GM23338 (cell line): ENCODE measurements at regions not wholly inside any gene's neighbourhood (a gene's known extent, or its start where the extent isn't known, plus 50 kb on each side); places are given as distances from the start of the nearest gene placed in this dataset.

Experiments
- ATAC-seq: fragments of 200-7000 bp; cut with Tn5 transposase; 3 replicates; pipeline ENCODE4 v1.9.1; 2020
- DNase-seq: peaks from one replicate; pipeline ENCODE4 v3.0.0-alpha.2; 2015; ENCODE audit warnings: low spot score
- H2AFZ ChIP-seq: fragments of 200-600 bp; sonication (generic); 2 replicates; pipeline ENCODE4 v1.8.0; 2016; ENCODE audit warnings: antibody characterized with exemption, mild to moderate bottlenecking, moderate library complexity
- H3F3A ChIP-seq: fragments of 200-600 bp; sonication (generic); replicated peaks from 2 replicates; pipeline ENCODE4 v1.8.0; 2017; ENCODE audit warnings: antibody characterized with exemption, mixed run types, low read depth
- H3K27ac ChIP-seq: fragments of 200-600 bp; sonication (generic); 2 replicates; pipeline ENCODE4 v1.6.1; 2016; ENCODE audit warnings: low read depth
- H3K27me3 ChIP-seq: fragments of 200-600 bp; sonication (generic); 2 replicates; pipeline ENCODE4 v1.8.0; 2016; ENCODE audit warnings: mild to moderate bottlenecking, mixed run types, moderate library complexity; ENCODE audit not compliant: insufficient read depth
- H3K36me3 ChIP-seq: fragments of 200-600 bp; sonication (generic); 2 replicates; pipeline ENCODE4 v1.8.0; 2016; ENCODE audit warnings: mild to moderate bottlenecking; ENCODE audit not compliant: insufficient read depth
- H3K4me1 ChIP-seq: fragments of 200-600 bp; sonication (generic); 2 replicates; pipeline ENCODE4 v1.8.0; 2016; ENCODE audit warnings: mild to moderate bottlenecking, moderate library complexity; ENCODE audit not compliant: insufficient read depth
- H3K4me2 ChIP-seq: fragments of 200-600 bp; sonication (generic); 2 replicates; pipeline ENCODE4 v1.7.1; 2017; ENCODE audit warnings: mixed run types
- H3K4me3 ChIP-seq: fragments of 200-600 bp; sonication (generic); 2 replicates; pipeline ENCODE4 v1.6.1; 2016; ENCODE audit warnings: mixed run types
- H3K79me2 ChIP-seq: fragments of 200-600 bp; sonication (generic); replicated peaks from 2 replicates; pipeline ENCODE4 v1.8.0; 2017; ENCODE audit warnings: mild to moderate bottlenecking; ENCODE audit not compliant: insufficient read depth
- H3K9me2 ChIP-seq: fragments of 200-600 bp; sonication (generic); 2 replicates; pipeline ENCODE4 v1.8.0; 2017; ENCODE audit not compliant: insufficient read depth
- H4K20me1 ChIP-seq: fragments of 200-600 bp; sonication (generic); replicated peaks from 2 replicates; pipeline ENCODE4 v1.8.0; 2017; ENCODE audit warnings: mild to moderate bottlenecking; ENCODE audit not compliant: insufficient read depth
- H3K27ac Mint-ChIP-seq: 2 replicates; pipeline ENCODE4 v1.8.0; 2020; ENCODE audit warnings: inconsistent platforms, mild to moderate bottlenecking, moderate library complexity, mixed read lengths
- H3K27me3 Mint-ChIP-seq: 3 replicates; pipeline ENCODE4 v1.8.0; 2022; ENCODE audit warnings: low read depth, mild to moderate bottlenecking, moderate library complexity, mixed read lengths, inconsistent platforms; ENCODE audit not compliant: insufficient read depth, poor library complexity
- H3K36me3 Mint-ChIP-seq: 3 replicates; pipeline ENCODE4 v1.8.0; 2021; ENCODE audit warnings: low read depth, mild to moderate bottlenecking, inconsistent platforms, moderate library complexity, mixed read lengths
- H3K4me1 Mint-ChIP-seq: 3 replicates; pipeline ENCODE4 v1.8.0; 2020; ENCODE audit warnings: mild to moderate bottlenecking, inconsistent platforms, mixed read lengths
- H3K4me3 Mint-ChIP-seq: 3 replicates; pipeline ENCODE4 v1.8.0; 2021; ENCODE audit warnings: moderate library complexity, mild to moderate bottlenecking, inconsistent platforms, mixed read lengths
- H3K9me3 Mint-ChIP-seq: 3 replicates; pipeline ENCODE4 v1.8.0; 2020; ENCODE audit warnings: moderate library complexity, mild to moderate bottlenecking, inconsistent platforms, mixed read lengths
- CREB1 ChIP-seq: fragments of 250-450 bp; sonication (Bioruptor Pico); IDR thresholded peaks from 2 replicates; pipeline ENCODE4 v1.5.0; 2020; ENCODE audit warnings: low read depth, mild to moderate bottlenecking, moderate library complexity
- EZH2 ChIP-seq: fragments of 200-600 bp; sonication (generic); IDR thresholded peaks from one replicate; pipeline ENCODE4 v1.8.0; 2017; ENCODE audit warnings: antibody characterized with exemption, mild to moderate bottlenecking, low read depth; ENCODE audit not compliant: unreplicated experiment
- EZH2phosphoT487 ChIP-seq: fragments of 200-600 bp; sonication (generic); IDR thresholded peaks from one replicate; pipeline ENCODE4 v1.8.1; 2018; ENCODE audit warnings: antibody characterized with exemption; ENCODE audit not compliant: unreplicated experiment
- JUNB ChIP-seq: IDR thresholded peaks from one replicate; pipeline ENCODE4 v1.6.1; 2016; ENCODE audit warnings: antibody characterized with exemption; ENCODE audit not compliant: unreplicated experiment
- NANOG ChIP-seq: IDR thresholded peaks from 2 replicates; pipeline ENCODE4 v1.6.1; 2016; ENCODE audit warnings: antibody characterized with exemption, borderline replicate concordance
- POLR2AphosphoS5 ChIP-seq: IDR thresholded peaks from 2 replicates; pipeline ENCODE4 v1.6.1; 2016; ENCODE audit warnings: antibody characterized with exemption, low read depth
- STAT1 ChIP-seq: IDR thresholded peaks from one replicate; pipeline ENCODE4 v1.6.1; 2016; ENCODE audit warnings: antibody characterized with exemption; ENCODE audit not compliant: unreplicated experiment
- ZNF114 ChIP-seq: fragments of 250-450 bp; sonication (Bioruptor Pico); IDR thresholded peaks from 2 replicates; pipeline ENCODE4 v1.5.0; 2020; ENCODE audit warnings: mild to moderate bottlenecking, moderate library complexity
- ZNF331 ChIP-seq: fragments of 250-450 bp; sonication (Bioruptor Pico); IDR thresholded peaks from 2 replicates; pipeline ENCODE4 v1.5.0; 2020; ENCODE audit warnings: low read depth, mild to moderate bottlenecking, moderate library complexity
- TF ChIP-seq, protein P1 (sequence below): IDR thresholded peaks from 2 replicates; pipeline ENCODE4 v1.6.1; 2016; ENCODE audit warnings: antibody characterized with exemption
- TF ChIP-seq, protein P2 (sequence below), 2 experiments: fragments of 200-600 bp in 1 of 2; sonication (generic) in 1 of 2; conservative IDR thresholded peaks; 2 replicates each; pipeline versions ENCODE4 v1.5.1 to v1.6.1; 2016 to 2017; ENCODE audit warnings: antibody characterized with exemption in 2 of 2, low read depth in 2 of 2, mild to moderate bottlenecking in 2 of 2, moderate library complexity in 1 of 2
- TF ChIP-seq, protein P3 (sequence below): IDR thresholded peaks from one replicate; pipeline ENCODE4 v1.6.1; 2018; ENCODE audit warnings: antibody characterized with exemption; ENCODE audit not compliant: unreplicated experiment
- TF ChIP-seq, protein P4 (sequence below): fragments of 250-450 bp; sonication (Bioruptor Pico); IDR thresholded peaks from 2 replicates; pipeline ENCODE4 v1.5.0; 2020; ENCODE audit warnings: mild to moderate bottlenecking, moderate library complexity

DNA sequence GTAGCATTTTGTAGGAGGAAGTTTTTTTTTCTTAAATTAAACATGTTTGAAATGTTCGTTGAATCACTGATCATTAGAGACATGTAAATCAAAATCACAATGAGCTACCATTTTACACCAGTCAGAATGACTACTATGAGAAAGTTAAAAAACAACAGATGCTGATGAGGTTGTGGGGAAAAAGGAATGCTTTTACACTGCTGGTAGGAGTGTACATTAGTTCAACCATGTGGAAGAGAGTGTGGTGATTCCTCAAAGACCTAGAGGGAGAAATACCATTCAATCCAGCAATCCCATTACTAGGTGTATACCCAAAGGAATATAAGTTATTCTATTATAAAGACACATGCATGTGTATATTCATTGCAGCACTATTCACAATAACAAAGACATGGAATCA is 122.0 kb upstream of the ARGLU1 start:
- Histone ChIP-seq H3K4me1 (peaks cover 21% of the 10 kb centered on the region), H2AFZ (no peak overlapping the region), H3K27ac (no peak overlapping the region), H3K4me2 (no peak overlapping the region), H4K20me1 (no peaks in the 10 kb centered on the region), H3K4me3 (no peak overlapping the region), H3F3A (no peaks in the 10 kb centered on the region), H3K79me2 (no peaks in the 10 kb centered on the region), H3K36me3 (no peaks in the 10 kb centered on the region; the same call in 1 of the 2 replicates), H3K27me3 (no peaks in the 10 kb centered on the region), H3K9me2 (peaks cover 3% of the 10 kb centered on the region)
- Mint-ChIP-seq H3K36me3 (no peaks in the 10 kb centered on the region), H3K4me1 (peaks cover 22% of the 10 kb centered on the region), H3K4me3 (no peak overlapping the region), H3K27me3 (peaks cover 4% of the 10 kb centered on the region), H3K27ac (no peak overlapping the region), H3K9me3 (no peaks in the 10 kb centered on the region)
- DNase-seq = no peak
- ATAC-seq = no peak
- TF ChIP-seq, protein P1, sequence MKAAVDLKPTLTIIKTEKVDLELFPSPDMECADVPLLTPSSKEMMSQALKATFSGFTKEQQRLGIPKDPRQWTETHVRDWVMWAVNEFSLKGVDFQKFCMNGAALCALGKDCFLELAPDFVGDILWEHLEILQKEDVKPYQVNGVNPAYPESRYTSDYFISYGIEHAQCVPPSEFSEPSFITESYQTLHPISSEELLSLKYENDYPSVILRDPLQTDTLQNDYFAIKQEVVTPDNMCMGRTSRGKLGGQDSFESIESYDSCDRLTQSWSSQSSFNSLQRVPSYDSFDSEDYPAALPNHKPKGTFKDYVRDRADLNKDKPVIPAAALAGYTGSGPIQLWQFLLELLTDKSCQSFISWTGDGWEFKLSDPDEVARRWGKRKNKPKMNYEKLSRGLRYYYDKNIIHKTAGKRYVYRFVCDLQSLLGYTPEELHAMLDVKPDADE = no peak
- TF ChIP-seq STAT1 = no peak
- TF ChIP-seq JUNB = no peak
- TF ChIP-seq, protein P2, sequence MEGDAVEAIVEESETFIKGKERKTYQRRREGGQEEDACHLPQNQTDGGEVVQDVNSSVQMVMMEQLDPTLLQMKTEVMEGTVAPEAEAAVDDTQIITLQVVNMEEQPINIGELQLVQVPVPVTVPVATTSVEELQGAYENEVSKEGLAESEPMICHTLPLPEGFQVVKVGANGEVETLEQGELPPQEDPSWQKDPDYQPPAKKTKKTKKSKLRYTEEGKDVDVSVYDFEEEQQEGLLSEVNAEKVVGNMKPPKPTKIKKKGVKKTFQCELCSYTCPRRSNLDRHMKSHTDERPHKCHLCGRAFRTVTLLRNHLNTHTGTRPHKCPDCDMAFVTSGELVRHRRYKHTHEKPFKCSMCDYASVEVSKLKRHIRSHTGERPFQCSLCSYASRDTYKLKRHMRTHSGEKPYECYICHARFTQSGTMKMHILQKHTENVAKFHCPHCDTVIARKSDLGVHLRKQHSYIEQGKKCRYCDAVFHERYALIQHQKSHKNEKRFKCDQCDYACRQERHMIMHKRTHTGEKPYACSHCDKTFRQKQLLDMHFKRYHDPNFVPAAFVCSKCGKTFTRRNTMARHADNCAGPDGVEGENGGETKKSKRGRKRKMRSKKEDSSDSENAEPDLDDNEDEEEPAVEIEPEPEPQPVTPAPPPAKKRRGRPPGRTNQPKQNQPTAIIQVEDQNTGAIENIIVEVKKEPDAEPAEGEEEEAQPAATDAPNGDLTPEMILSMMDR (conservative IDR thresholded peaks at IDR 0.05; ENCODE audit: low read depth in 2 of 2) = no peak
- TF ChIP-seq EZH2phosphoT487 = no peak
- no peak for TF ChIP-seq CREB1 (CRISPR knock-in tag)
- TF ChIP-seq POLR2AphosphoS5 = no peak
- TF ChIP-seq EZH2 = no peak
- TF ChIP-seq NANOG = no peak
- TF ChIP-seq ZNF114 (CRISPR knock-in tag) = no peak
- TF ChIP-seq, protein P3, sequence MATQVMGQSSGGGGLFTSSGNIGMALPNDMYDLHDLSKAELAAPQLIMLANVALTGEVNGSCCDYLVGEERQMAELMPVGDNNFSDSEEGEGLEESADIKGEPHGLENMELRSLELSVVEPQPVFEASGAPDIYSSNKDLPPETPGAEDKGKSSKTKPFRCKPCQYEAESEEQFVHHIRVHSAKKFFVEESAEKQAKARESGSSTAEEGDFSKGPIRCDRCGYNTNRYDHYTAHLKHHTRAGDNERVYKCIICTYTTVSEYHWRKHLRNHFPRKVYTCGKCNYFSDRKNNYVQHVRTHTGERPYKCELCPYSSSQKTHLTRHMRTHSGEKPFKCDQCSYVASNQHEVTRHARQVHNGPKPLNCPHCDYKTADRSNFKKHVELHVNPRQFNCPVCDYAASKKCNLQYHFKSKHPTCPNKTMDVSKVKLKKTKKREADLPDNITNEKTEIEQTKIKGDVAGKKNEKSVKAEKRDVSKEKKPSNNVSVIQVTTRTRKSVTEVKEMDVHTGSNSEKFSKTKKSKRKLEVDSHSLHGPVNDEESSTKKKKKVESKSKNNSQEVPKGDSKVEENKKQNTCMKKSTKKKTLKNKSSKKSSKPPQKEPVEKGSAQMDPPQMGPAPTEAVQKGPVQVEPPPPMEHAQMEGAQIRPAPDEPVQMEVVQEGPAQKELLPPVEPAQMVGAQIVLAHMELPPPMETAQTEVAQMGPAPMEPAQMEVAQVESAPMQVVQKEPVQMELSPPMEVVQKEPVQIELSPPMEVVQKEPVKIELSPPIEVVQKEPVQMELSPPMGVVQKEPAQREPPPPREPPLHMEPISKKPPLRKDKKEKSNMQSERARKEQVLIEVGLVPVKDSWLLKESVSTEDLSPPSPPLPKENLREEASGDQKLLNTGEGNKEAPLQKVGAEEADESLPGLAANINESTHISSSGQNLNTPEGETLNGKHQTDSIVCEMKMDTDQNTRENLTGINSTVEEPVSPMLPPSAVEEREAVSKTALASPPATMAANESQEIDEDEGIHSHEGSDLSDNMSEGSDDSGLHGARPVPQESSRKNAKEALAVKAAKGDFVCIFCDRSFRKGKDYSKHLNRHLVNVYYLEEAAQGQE = no peak
- no peak for TF ChIP-seq ZNF331 (CRISPR knock-in tag)
- TF ChIP-seq, protein P4, sequence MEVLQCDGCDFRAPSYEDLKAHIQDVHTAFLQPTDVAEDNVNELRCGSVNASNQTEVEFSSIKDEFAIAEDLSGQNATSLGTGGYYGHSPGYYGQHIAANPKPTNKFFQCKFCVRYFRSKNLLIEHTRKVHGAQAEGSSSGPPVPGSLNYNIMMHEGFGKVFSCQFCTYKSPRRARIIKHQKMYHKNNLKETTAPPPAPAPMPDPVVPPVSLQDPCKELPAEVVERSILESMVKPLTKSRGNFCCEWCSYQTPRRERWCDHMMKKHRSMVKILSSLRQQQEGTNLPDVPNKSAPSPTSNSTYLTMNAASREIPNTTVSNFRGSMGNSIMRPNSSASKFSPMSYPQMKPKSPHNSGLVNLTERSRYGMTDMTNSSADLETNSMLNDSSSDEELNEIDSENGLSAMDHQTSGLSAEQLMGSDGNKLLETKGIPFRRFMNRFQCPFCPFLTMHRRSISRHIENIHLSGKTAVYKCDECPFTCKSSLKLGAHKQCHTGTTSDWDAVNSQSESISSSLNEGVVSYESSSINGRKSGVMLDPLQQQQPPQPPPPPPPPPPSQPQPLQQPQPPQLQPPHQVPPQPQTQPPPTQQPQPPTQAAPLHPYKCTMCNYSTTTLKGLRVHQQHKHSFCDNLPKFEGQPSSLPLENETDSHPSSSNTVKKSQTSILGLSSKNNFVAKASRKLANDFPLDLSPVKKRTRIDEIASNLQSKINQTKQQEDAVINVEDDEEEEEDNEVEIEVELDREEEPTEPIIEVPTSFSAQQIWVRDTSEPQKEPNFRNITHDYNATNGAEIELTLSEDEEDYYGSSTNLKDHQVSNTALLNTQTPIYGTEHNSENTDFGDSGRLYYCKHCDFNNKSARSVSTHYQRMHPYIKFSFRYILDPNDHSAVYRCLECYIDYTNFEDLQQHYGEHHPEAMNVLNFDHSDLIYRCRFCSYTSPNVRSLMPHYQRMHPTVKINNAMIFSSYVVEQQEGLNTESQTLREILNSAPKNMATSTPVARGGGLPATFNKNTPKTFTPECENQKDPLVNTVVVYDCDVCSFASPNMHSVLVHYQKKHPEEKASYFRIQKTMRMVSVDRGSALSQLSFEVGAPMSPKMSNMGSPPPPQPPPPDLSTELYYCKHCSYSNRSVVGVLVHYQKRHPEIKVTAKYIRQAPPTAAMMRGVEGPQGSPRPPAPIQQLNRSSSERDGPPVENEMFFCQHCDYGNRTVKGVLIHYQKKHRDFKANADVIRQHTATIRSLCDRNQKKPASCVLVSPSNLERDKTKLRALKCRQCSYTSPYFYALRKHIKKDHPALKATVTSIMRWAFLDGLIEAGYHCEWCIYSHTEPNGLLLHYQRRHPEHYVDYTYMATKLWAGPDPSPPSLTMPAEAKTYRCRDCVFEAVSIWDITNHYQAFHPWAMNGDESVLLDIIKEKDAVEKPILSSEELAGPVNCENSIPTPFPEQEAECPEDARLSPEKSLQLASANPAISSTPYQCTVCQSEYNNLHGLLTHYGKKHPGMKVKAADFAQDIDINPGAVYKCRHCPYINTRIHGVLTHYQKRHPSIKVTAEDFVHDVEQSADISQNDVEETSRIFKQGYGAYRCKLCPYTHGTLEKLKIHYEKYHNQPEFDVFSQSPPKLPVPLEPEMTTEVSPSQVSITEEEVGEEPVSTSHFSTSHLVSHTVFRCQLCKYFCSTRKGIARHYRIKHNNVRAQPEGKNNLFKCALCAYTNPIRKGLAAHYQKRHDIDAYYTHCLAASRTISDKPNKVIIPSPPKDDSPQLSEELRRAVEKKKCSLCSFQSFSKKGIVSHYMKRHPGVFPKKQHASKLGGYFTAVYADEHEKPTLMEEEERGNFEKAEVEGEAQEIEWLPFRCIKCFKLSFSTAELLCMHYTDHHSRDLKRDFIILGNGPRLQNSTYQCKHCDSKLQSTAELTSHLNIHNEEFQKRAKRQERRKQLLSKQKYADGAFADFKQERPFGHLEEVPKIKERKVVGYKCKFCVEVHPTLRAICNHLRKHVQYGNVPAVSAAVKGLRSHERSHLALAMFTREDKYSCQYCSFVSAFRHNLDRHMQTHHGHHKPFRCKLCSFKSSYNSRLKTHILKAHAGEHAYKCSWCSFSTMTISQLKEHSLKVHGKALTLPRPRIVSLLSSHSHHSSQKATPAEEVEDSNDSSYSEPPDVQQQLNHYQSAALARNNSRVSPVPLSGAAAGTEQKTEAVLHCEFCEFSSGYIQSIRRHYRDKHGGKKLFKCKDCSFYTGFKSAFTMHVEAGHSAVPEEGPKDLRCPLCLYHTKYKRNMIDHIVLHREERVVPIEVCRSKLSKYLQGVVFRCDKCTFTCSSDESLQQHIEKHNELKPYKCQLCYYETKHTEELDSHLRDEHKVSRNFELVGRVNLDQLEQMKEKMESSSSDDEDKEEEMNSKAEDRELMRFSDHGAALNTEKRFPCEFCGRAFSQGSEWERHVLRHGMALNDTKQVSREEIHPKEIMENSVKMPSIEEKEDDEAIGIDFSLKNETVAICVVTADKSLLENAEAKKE = no peak
